ENCODE measurements at regions not wholly inside any gene's neighbourhood (a gene's known extent, or its start where the extent isn't known, plus 50 kb on each side); places are given as distances from the start of the nearest gene placed in this dataset.

GRCh38 chr10:78383378-78384048, 349.9 kb downstream of the RPS24 start:
- TF ChIP-seq CTCF (IDR thresholded peaks at IDR 0.05 in 2 of 3, conservative IDR thresholded peaks at IDR 0.05 in 1 of 3; ENCODE audit: borderline replicate concordance in 1 of 3, insufficient read depth in 1 of 3, low read depth in 2 of 3, low read length in 2 of 3) = no peak
- TF ChIP-seq JUND (IDR thresholded peaks at IDR 0.05) = no peak
- TF ChIP-seq MAX (IDR thresholded peaks at IDR 0.05) = no peak

All from HCT116 (cell line).